MM.1S (cell line): ENCODE measurements at regions not wholly inside any gene's neighbourhood (a gene's known extent, or its start where the extent isn't known, plus 50 kb on each side); places are given as distances from the start of the nearest gene placed in this dataset.

ENCODE experiments used
- DNase-seq: peaks from one replicate; pipeline ENCODE4 v3.0.0-alpha.2; 2015
- H2AFZ ChIP-seq: fragments of 300-600 bp; sonication (generic); 2 replicates; pipeline ENCODE4 v1.6.0; 2016; ENCODE audit warnings: antibody characterized with exemption, low read length
- H3F3A ChIP-seq: fragments of 300-600 bp; sonication (generic); 2 replicates; pipeline ENCODE4 v1.6.1; 2016; ENCODE audit warnings: mild to moderate bottlenecking, antibody characterized with exemption, low read length, moderate library complexity, mixed read lengths; ENCODE audit not compliant: insufficient read depth
- H3K27ac ChIP-seq: fragments of 300-600 bp; sonication (generic); 2 replicates; pipeline ENCODE4 v1.5.1; 2016; ENCODE audit warnings: mild to moderate bottlenecking, low read length
- H3K27me3 ChIP-seq: fragments of 300-600 bp; sonication (generic); replicated peaks from 2 replicates; pipeline ENCODE4 v1.6.0; 2016; ENCODE audit warnings: low read length; ENCODE audit not compliant: insufficient read depth
- H3K36me3 ChIP-seq: fragments of 300-600 bp; sonication (generic); replicated peaks from 2 replicates; pipeline ENCODE4 v1.6.1; 2016; ENCODE audit warnings: mild to moderate bottlenecking, low read length, mixed read lengths; ENCODE audit not compliant: insufficient read depth
- H3K4me1 ChIP-seq: fragments of 300-600 bp; sonication (generic); 2 replicates; pipeline ENCODE4 v1.6.1; 2016; ENCODE audit warnings: low read length, mixed read lengths
- H3K4me2 ChIP-seq: fragments of 300-600 bp; sonication (generic); 2 replicates; pipeline ENCODE4 v1.6.0; 2016; ENCODE audit warnings: low read depth, low read length
- H3K4me3 ChIP-seq: fragments of 300-600 bp; sonication (generic); 2 replicates; pipeline ENCODE4 v1.5.1; 2016; ENCODE audit warnings: low read length, mixed read lengths
- H3K79me2 ChIP-seq: fragments of 300-600 bp; sonication (generic); 2 replicates; pipeline ENCODE4 v1.6.1; 2016; ENCODE audit warnings: mixed run types, low read length, mixed read lengths
- H3K9ac ChIP-seq: fragments of 300-600 bp; sonication (generic); 2 replicates; pipeline ENCODE4 v1.6.1; 2016; ENCODE audit warnings: low read length, mixed read lengths
- H3K9me2 ChIP-seq: fragments of 300-600 bp; sonication (generic); replicated peaks from 2 replicates; pipeline ENCODE4 v1.6.1; 2016; ENCODE audit warnings: mild to moderate bottlenecking, low read length, mixed read lengths; ENCODE audit not compliant: insufficient read depth
- H3K9me3 ChIP-seq: fragments of 300-600 bp; sonication (generic); replicated peaks from 2 replicates; pipeline ENCODE4 v1.6.1; 2016; ENCODE audit warnings: mild to moderate bottlenecking, low read length, mixed read lengths; ENCODE audit not compliant: insufficient read depth
- H4K20me1 ChIP-seq: fragments of 300-600 bp; sonication (generic); 2 replicates; pipeline ENCODE4 v1.6.1; 2016; ENCODE audit warnings: mild to moderate bottlenecking, low read length, moderate library complexity, mixed read lengths; ENCODE audit not compliant: insufficient read depth
- EZH2 ChIP-seq: fragments of 300-600 bp; sonication (generic); optimal IDR thresholded peaks from 2 replicates; pipeline ENCODE3; 2017; ENCODE audit warnings: low read depth, mild to moderate bottlenecking, antibody characterized with exemption, low read length, mixed read lengths
- EZH2phosphoT487 ChIP-seq: fragments of 300-600 bp; sonication (generic); IDR thresholded peaks from 2 replicates; pipeline ENCODE4 v1.6.1; 2018; ENCODE audit warnings: antibody characterized with exemption, low read length
- TF ChIP-seq, protein P1 (sequence below): fragments of 300-600 bp; sonication (generic); IDR thresholded peaks from 2 replicates; pipeline ENCODE4 v1.5.1; 2016; ENCODE audit warnings: antibody characterized with exemption, low read length, mixed read lengths

DNA sequence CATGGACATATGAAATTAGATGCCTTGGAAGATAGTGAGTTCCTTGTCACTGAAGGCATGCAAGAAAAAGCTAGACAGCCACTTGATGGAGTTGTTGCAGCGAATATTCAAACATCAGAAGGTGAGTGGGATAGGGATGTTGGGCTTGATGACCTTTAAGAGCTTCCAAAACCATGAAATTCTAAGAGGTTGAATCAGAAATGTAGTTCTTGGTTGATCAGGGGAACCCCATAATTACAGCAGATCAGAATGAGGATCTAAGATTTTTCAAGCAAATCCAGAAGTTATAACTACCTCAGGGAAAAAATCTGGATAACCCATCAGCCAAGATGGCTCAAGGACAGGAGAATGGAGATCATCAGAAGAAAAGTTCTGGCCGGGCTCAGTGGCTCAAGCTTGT is 244.3 kb upstream of the NR4A3 start:
- Histone ChIP-seq H3K36me3 (no peaks in the 10 kb centered on the region), H3K9me2 (no peaks in the 10 kb centered on the region), H2AFZ (no peak overlapping the region), H3K4me1 (no peaks in the 10 kb centered on the region), H3K4me2 (no peak overlapping the region), H3K79me2 (no peaks in the 10 kb centered on the region), H4K20me1 (no peaks in the 10 kb centered on the region), H3K27ac (no peak overlapping the region), H3K9ac (no peak overlapping the region), H3K4me3 (no peak overlapping the region), H3K27me3 (no peaks in the 10 kb centered on the region), H3F3A (no peaks in the 10 kb centered on the region), H3K9me3 (no peaks in the 10 kb centered on the region)
- TF ChIP-seq EZH2 (no peak), EZH2phosphoT487 (no peak)
- TF ChIP-seq, protein P1, sequence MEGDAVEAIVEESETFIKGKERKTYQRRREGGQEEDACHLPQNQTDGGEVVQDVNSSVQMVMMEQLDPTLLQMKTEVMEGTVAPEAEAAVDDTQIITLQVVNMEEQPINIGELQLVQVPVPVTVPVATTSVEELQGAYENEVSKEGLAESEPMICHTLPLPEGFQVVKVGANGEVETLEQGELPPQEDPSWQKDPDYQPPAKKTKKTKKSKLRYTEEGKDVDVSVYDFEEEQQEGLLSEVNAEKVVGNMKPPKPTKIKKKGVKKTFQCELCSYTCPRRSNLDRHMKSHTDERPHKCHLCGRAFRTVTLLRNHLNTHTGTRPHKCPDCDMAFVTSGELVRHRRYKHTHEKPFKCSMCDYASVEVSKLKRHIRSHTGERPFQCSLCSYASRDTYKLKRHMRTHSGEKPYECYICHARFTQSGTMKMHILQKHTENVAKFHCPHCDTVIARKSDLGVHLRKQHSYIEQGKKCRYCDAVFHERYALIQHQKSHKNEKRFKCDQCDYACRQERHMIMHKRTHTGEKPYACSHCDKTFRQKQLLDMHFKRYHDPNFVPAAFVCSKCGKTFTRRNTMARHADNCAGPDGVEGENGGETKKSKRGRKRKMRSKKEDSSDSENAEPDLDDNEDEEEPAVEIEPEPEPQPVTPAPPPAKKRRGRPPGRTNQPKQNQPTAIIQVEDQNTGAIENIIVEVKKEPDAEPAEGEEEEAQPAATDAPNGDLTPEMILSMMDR = no peak
- DNase-seq = no peak

DNA sequence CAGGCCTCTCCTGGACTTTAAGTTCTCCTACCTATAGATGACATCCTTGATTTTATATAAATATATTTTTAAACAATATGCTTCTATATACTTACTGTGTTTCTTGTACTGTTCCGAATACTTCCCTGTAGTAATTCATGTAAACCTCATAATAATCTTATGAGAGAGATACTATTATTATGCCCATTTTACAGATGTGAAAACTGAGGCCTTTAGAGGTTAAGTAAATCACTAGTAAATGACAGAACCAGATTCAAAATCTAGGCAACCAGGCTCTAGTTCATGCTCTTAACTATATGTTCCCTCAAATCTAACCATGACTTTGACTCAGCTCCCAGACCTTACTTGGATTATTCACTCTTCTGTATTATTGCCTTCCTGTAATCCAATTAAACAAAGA is 243.0 kb upstream of the NR4A3 start:
- Histone ChIP-seq H4K20me1 (no peaks in the 10 kb centered on the region), H3K79me2 (no peaks in the 10 kb centered on the region), H3K27ac (no peak overlapping the region), H3K4me3 (no peak overlapping the region), H3F3A (no peaks in the 10 kb centered on the region), H3K4me2 (no peak overlapping the region), H3K9me2 (no peaks in the 10 kb centered on the region), H3K36me3 (no peaks in the 10 kb centered on the region), H3K9me3 (no peaks in the 10 kb centered on the region), H2AFZ (no peak overlapping the region), H3K9ac (no peak overlapping the region), H3K27me3 (no peaks in the 10 kb centered on the region), H3K4me1 (no peaks in the 10 kb centered on the region; the same call in 1 of the 2 replicates)
- no peak for TF ChIP-seq EZH2
- TF ChIP-seq, protein P1 = no peak
- TF ChIP-seq EZH2phosphoT487 = no peak
- no peak for DNase-seq

DNA sequence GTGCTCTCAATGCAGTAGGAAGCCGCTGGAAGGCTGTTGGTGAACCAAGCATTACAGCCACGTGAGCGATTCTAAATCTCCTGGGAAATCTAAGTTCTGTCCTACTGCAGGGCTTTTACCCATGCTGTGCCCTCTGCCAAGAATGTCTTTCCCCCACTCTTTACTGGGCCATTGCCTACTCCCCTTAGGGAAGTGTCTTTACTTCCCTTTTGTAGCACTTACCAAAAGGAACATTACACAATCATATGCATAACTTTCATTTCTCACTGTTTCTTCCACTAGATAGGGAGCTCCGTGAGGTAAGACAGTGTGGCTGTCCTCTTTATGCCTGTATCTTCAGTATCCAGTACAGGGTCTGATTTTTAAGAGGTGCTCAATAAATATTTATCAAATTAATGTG is 241.7 kb upstream of the NR4A3 start:
- H3K4me2 ChIP-seq = no peak overlapping the region
- DNase-seq = no peak
- no peaks in the 10 kb centered on the region; the same call in 1 of the 2 replicates for H3K4me1 ChIP-seq
- no peaks in the 10 kb centered on the region for H3K79me2 ChIP-seq
- H3F3A ChIP-seq = no peaks in the 10 kb centered on the region
- H2AFZ ChIP-seq = no peak overlapping the region
- H3K4me3 ChIP-seq = no peak overlapping the region
- TF ChIP-seq, protein P1 = no peak
- TF ChIP-seq EZH2 (no peak), EZH2phosphoT487 (no peak)
- no peaks in the 10 kb centered on the region for H3K9me2 ChIP-seq
- H3K27me3 ChIP-seq = no peaks in the 10 kb centered on the region
- no peaks in the 10 kb centered on the region for H3K9me3 ChIP-seq
- H3K27ac ChIP-seq = no peak overlapping the region
- H4K20me1 ChIP-seq = no peaks in the 10 kb centered on the region
- no peaks in the 10 kb centered on the region for H3K36me3 ChIP-seq
- no peak overlapping the region for H3K9ac ChIP-seq
